ENCODE measurements at regions not wholly inside any gene's neighbourhood (a gene's known extent, or its start where the extent isn't known, plus 50 kb on each side); places are given as distances from the start of the nearest gene placed in this dataset.

- H3K4me1 ChIP-seq (ENCODE audit: insufficient read depth, low read length): no peaks in the 10 kb centered on the region
- no peak overlapping the region for H4K8ac ChIP-seq (replicated peaks; ENCODE audit: insufficient read length, low read depth, low read length)
- no peak overlapping the region for H3K56ac ChIP-seq (ENCODE audit: insufficient read length, low read depth, low read length)
- no peaks in the 10 kb centered on the region for H3K23me2 ChIP-seq (ENCODE audit: insufficient read length, low read depth, low read length, poor library complexity, severe bottlenecking)
- Mint-ChIP-seq H3K27ac (no peak overlapping the region), H3K36me3 (ENCODE audit: insufficient read depth in 1 of 3, low read depth in 3 of 3) (no peaks in the 10 kb centered on the region), H3K9me3 (no peaks in the 10 kb centered on the region), H3K27me3 (ENCODE audit: low read depth) (peaks cover 4% of the 10 kb centered on the region), H3K4me1 (no peaks in the 10 kb centered on the region), H3K4me3 (no peak overlapping the region)
- no peaks in the 10 kb centered on the region for H4K20me1 ChIP-seq (ENCODE audit: control insufficient read depth, insufficient read depth, insufficient read length)
- H3K14ac ChIP-seq (ENCODE audit: insufficient read depth, low read length): no peak overlapping the region
- no peaks in the 10 kb centered on the region for H3K79me2 ChIP-seq (ENCODE audit: insufficient read depth, low read length)
- H3K9me3 ChIP-seq (ENCODE audit: control insufficient read depth, low read depth, low read length): no peaks in the 10 kb centered on the region
- no peak overlapping the region for H2AFZ ChIP-seq (ENCODE audit: low read length)
- H4K91ac ChIP-seq (ENCODE audit: insufficient read length, low read depth, low read length): no peak overlapping the region
- DNase-seq: no peak
- no peak overlapping the region for H2BK12ac ChIP-seq (ENCODE audit: insufficient read length, low read depth, low read length)
- no peak overlapping the region for H2BK20ac ChIP-seq (ENCODE audit: low read depth, low read length, poor library complexity, severe bottlenecking)
- no peak overlapping the region for H2BK120ac ChIP-seq (ENCODE audit: low read depth, low read length, poor library complexity, severe bottlenecking)
- H2AK5ac ChIP-seq (ENCODE audit: insufficient read length, low read length): no peak overlapping the region
- H3K9ac ChIP-seq (ENCODE audit: extremely low read depth, insufficient read length, low read length): no peak overlapping the region
- TF ChIP-seq, protein P1, sequence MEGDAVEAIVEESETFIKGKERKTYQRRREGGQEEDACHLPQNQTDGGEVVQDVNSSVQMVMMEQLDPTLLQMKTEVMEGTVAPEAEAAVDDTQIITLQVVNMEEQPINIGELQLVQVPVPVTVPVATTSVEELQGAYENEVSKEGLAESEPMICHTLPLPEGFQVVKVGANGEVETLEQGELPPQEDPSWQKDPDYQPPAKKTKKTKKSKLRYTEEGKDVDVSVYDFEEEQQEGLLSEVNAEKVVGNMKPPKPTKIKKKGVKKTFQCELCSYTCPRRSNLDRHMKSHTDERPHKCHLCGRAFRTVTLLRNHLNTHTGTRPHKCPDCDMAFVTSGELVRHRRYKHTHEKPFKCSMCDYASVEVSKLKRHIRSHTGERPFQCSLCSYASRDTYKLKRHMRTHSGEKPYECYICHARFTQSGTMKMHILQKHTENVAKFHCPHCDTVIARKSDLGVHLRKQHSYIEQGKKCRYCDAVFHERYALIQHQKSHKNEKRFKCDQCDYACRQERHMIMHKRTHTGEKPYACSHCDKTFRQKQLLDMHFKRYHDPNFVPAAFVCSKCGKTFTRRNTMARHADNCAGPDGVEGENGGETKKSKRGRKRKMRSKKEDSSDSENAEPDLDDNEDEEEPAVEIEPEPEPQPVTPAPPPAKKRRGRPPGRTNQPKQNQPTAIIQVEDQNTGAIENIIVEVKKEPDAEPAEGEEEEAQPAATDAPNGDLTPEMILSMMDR (conservative IDR thresholded peaks at IDR 0.05): no peak
- WGBS (ENCODE audit: extremely low coverage, insufficient read length, low lambda C conversion rate): no CpG with 5 or more reads among the region's 4 CpGs
- no peak overlapping the region for H3T11ph ChIP-seq (ENCODE audit: low read length)
- no peak overlapping the region for H3K23ac ChIP-seq (ENCODE audit: insufficient read length, low read depth, low read length)
- no peak overlapping the region for H3K18ac ChIP-seq (ENCODE audit: insufficient read length, low read depth, low read length)
- no peak overlapping the region for H2BK15ac ChIP-seq (ENCODE audit: low read depth, low read length)
- no peak overlapping the region for H3K27ac ChIP-seq (ENCODE audit: insufficient read length, low read depth, low read length)
- H3K27me3 ChIP-seq (ENCODE audit: insufficient read depth, low read length): no peaks in the 10 kb centered on the region
- no peak overlapping the region for H4K5ac ChIP-seq (ENCODE audit: insufficient read length, low read depth, low read length)
- no peak overlapping the region for H3K4me2 ChIP-seq (ENCODE audit: insufficient read depth, insufficient read length, low read length)
- no peak overlapping the region for H2BK5ac ChIP-seq (ENCODE audit: insufficient read length, low read length)
- H3K79me1 ChIP-seq (ENCODE audit: insufficient read depth, low read depth, low read length, poor library complexity, severe bottlenecking): no peaks in the 10 kb centered on the region
- no peak overlapping the region for H3K4ac ChIP-seq (ENCODE audit: low read depth, low read length)
Observed at GRCh38 chr4:89364541-89364940, 56.9 kb upstream of the GPRIN3 start.

Measured in H9 (cell line).